Lower leg skin (tissue), 3 donors: ENCODE measurements at regions not wholly inside any gene's neighbourhood (a gene's known extent, or its start where the extent isn't known, plus 50 kb on each side); places are given as distances from the start of the nearest gene placed in this dataset.

ENCODE experiments used
- CTCF ChIP-seq, 3 donors: fragments of 450-650 bp; IDR thresholded peaks; one replicate each; pipeline ENCODE4 v1.5.1; 2016; ENCODE audit warnings: antibody characterized with exemption in 3 of 3, mild to moderate bottlenecking in 3 of 3, moderate library complexity in 2 of 3
- POLR2A ChIP-seq, 2 donors: fragments of 450-650 bp; IDR thresholded peaks; one replicate each; pipeline ENCODE4 v1.6.1; 2016 to 2017; ENCODE audit warnings: antibody characterized with exemption in 2 of 2, mild to moderate bottlenecking in 1 of 2, moderate library complexity in 1 of 2

DNA sequence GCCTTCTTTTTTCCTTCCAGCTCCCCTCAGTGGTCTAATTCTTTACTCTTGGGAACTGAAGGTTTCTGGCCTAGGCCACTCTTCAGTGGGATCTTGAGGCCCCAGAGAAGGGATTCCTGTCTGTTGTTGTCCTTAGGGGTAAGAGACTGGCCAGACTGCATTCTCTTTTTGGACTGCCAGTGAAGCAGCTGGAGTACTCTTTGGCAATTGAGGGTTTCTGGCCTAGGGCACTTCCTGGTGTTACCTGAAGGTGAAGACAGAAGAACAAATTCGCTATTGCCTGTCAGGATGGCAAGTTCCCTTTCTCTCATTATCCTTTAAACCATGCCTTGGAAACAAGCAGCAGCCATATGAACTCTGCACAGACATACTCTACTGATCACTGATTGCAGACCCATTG lies 286.6 kb upstream of the ZP4 start:
- TF ChIP-seq CTCF (IDR thresholded peaks at IDR 0.05) (no peak), POLR2A (IDR thresholded peaks at IDR 0.05) (no peak)
